Loucy (cell line): ENCODE measurements at regions not wholly inside any gene's neighbourhood (a gene's known extent, or its start where the extent isn't known, plus 50 kb on each side); places are given as distances from the start of the nearest gene placed in this dataset.

Experiments used
- CTCF ChIP-seq: fragments of 200-600 bp; sonication (generic); conservative IDR thresholded peaks from 2 replicates; pipeline ENCODE4 v1.5.1; 2014; ENCODE audit warnings: mild to moderate bottlenecking, antibody characterized with exemption, low read length
- EZH2phosphoT487 ChIP-seq: fragments of 200-600 bp; IDR thresholded peaks from 2 replicates; pipeline ENCODE4 v1.6.1; 2018; ENCODE audit warnings: antibody characterized with exemption, mild to moderate bottlenecking, moderate library complexity, borderline replicate concordance

GRCh38 chr11:91639359-91639758 is 585.3 kb upstream of the FAT3 start:
- TF ChIP-seq CTCF (no peak), EZH2phosphoT487 (no peak)
